Peyer's patch (tissue), 4 donors: ENCODE measurements at regions not wholly inside any gene's neighbourhood (a gene's known extent, or its start where the extent isn't known, plus 50 kb on each side); places are given as distances from the start of the nearest gene placed in this dataset.

Source experiments
- DNase-seq, 3 donors: peaks; one replicate each; pipeline ENCODE4 v3.0.0-alpha.2; 2017 to 2019
- H3K27ac ChIP-seq, 4 donors: fragments of 200-600 bp; sonication (generic); one replicate each; pipeline ENCODE4 v1.5.1; 2016 to 2019
- H3K27me3 ChIP-seq, 2 donors: fragments of 200-600 bp; sonication (generic); one replicate each; pipeline ENCODE4 v1.5.1; 2019
- H3K36me3 ChIP-seq, 3 donors: fragments of 200-600 bp; sonication (generic); one replicate each; pipeline ENCODE4 v1.5.1; 2016 to 2019
- H3K4me1 ChIP-seq, 4 donors: fragments of 200-600 bp; sonication (generic); one replicate each; pipeline ENCODE4 v1.5.1; 2016 to 2019
- H3K4me3 ChIP-seq, 4 donors: fragments of 200-600 bp; sonication (generic); 1 replicate in 3 of 4; 2 replicates in 1 of 4; pipeline ENCODE4 v1.5.1; 2016 to 2019; ENCODE audit warnings: mild to moderate bottlenecking in 1 of 4
- H3K9me3 ChIP-seq, 4 donors: fragments of 200-600 bp; sonication (generic); one replicate each; pipeline ENCODE4 v1.5.1; 2016 to 2019; ENCODE audit warnings: mild to moderate bottlenecking in 1 of 4
- CTCF ChIP-seq, 6 experiments: fragments of 450-650 bp in 4 of 6; fragments of 200-600 bp in 2 of 6; sonication (generic) in 1 of 6; IDR thresholded peaks; one replicate each; pipeline ENCODE4 v1.5.1; 2017 to 2019; ENCODE audit warnings: antibody characterized with exemption in 6 of 6, mild to moderate bottlenecking in 3 of 6, moderate library complexity in 1 of 6
- POLR2A ChIP-seq, 2 donors: fragments of 450-650 bp; IDR thresholded peaks; one replicate each; pipeline ENCODE4 v1.5.1; 2017; ENCODE audit warnings: antibody characterized with exemption in 2 of 2, mild to moderate bottlenecking in 2 of 2, moderate library complexity in 2 of 2
- small RNA-seq, 2 donors: library from RNA; depleted of rRNA; stranded (forward); fragments of <200 nt; gene quantifications; one replicate each; pipeline ENCODE3, GENCODE V24; 2016

GRCh38 chr3:44185396-44185915 lies 56.2 kb upstream of the TOPAZ1 start:
- Histone ChIP-seq H3K9me3 (no peaks in the 10 kb centered on the region), H3K4me1 (no peaks in the 10 kb centered on the region), H3K4me3 (no peak overlapping the region), H3K27me3 (no peaks in the 10 kb centered on the region), H3K36me3 (no peaks in the 10 kb centered on the region), H3K27ac (no peak overlapping the region)
- TF ChIP-seq POLR2A (IDR thresholded peaks at IDR 0.05) (no peak), CTCF (IDR thresholded peaks at IDR 0.05) (no peak)
- no peak for DNase-seq

- Histone ChIP-seq H3K27ac (no peak overlapping the region), H3K27me3 (no peaks in the 10 kb centered on the region), H3K9me3 (no peaks in the 10 kb centered on the region), H3K4me3 (no peak overlapping the region), H3K4me1 (no peaks in the 10 kb centered on the region), H3K36me3 (no peaks in the 10 kb centered on the region)
- TF ChIP-seq CTCF (IDR thresholded peaks at IDR 0.05) (no peak), POLR2A (IDR thresholded peaks at IDR 0.05) (no peak)
- no peak for DNase-seq
Observed at GRCh38 chr3:44186111-44186672, 55.5 kb upstream of the TOPAZ1 start.

- no peak overlapping the region for H3K4me3 ChIP-seq
- H3K27me3 ChIP-seq = no peaks in the 10 kb centered on the region
- H3K9me3 ChIP-seq = no peaks in the 10 kb centered on the region
- H3K36me3 ChIP-seq = no peaks in the 10 kb centered on the region
- no peak overlapping the region for H3K27ac ChIP-seq
- TF ChIP-seq CTCF (IDR thresholded peaks at IDR 0.05) (no peak), POLR2A (IDR thresholded peaks at IDR 0.05) (no peak)
- DNase-seq = no peak
- no peaks in the 10 kb centered on the region for H3K4me1 ChIP-seq
Observed at GRCh38 chr3:44186712-44187111, 55.0 kb upstream of the TOPAZ1 start.

Small RNAs in the stretch of these regions (small RNA-seq; reads per million reads assigned to genes)
- gene MIR138-1 (0 reads per million in 2 donors), gene RNU6-367P (0 reads per million in 2 donors)
